HEK293 (cell line): ENCODE measurements at regions not wholly inside any gene's neighbourhood (a gene's known extent, or its start where the extent isn't known, plus 50 kb on each side); places are given as distances from the start of the nearest gene placed in this dataset.

Source experiments
- CTCF ChIA-PET: fragments of 350-600 bp; formaldehyde crosslinking; extraction: SDS; loops from one replicate; lab custom pipeline; 2021; ENCODE audit warnings: antibody characterized with exemption; lab: Yijun Ruan, JAX
- POLR2A ChIA-PET: fragments of 300-600 bp; formaldehyde crosslinking; extraction: SDS; loops from one replicate; lab custom pipeline; 2020; ENCODE audit warnings: antibody characterized with exemption, inconsistent platforms; lab: Yijun Ruan, JAX
- H3K27ac ChIP-seq: fragments of 200-500 bp; sonication (Bioruptor generic); 2 replicates; pipeline ENCODE4 v1.5.1; 2014; ENCODE audit warnings: low read depth, low read length, control low read depth, inconsistent platforms; ENCODE audit errors: extremely low read depth
- H3K36me3 ChIP-seq, 2 experiments: fragments of 200-500 bp in 1 of 2; sonication (Bioruptor generic) in 1 of 2; 1 replicate in 1 of 2; 2 replicates in 1 of 2; pipeline ENCODE4 v1.5.1; 2014 to 2017; ENCODE audit warnings: inconsistent platforms in 2 of 2, low read length in 2 of 2; ENCODE audit not compliant: control insufficient read depth in 2 of 2, insufficient read depth in 1 of 2
- H3K4me1 ChIP-seq: fragments of 200-500 bp; sonication (Bioruptor generic); 2 replicates; pipeline ENCODE4 v1.5.1; 2014; ENCODE audit warnings: mild to moderate bottlenecking, low read length, inconsistent platforms; ENCODE audit not compliant: control insufficient read depth, insufficient read depth
- H3K4me3 ChIP-seq: 2 replicates; pipeline ENCODE4 v1.5.1; 2011; ENCODE audit warnings: low read depth, mild to moderate bottlenecking, control low read depth, low read length, moderate library complexity
- H3K9me3 ChIP-seq: fragments of 200-500 bp; sonication (Bioruptor generic); 2 replicates; pipeline ENCODE4 v1.5.1; 2014; ENCODE audit warnings: low read depth, low read length, inconsistent platforms; ENCODE audit not compliant: control insufficient read depth, insufficient read depth
- KLF10 ChIP-seq: fragments of 450-650 bp; IDR thresholded peaks from 2 replicates; pipeline ENCODE4 v1.5.1; 2018; ENCODE audit warnings: missing biosample characterization, mild to moderate bottlenecking, missing genetic modification characterization
- KLF9 ChIP-seq: fragments of 450-650 bp; formaldehyde crosslinking; IDR thresholded peaks from 2 replicates; pipeline ENCODE4 v1.5.1; 2016; ENCODE audit warnings: missing biosample characterization, missing genetic modification characterization, low read depth
- PRDM6 ChIP-seq: fragments of 450-650 bp; formaldehyde crosslinking; IDR thresholded peaks from 2 replicates; pipeline ENCODE4 v1.5.1; 2017; ENCODE audit warnings: missing biosample characterization, missing genetic modification characterization
- SALL2 ChIP-seq: fragments of 450-650 bp; formaldehyde crosslinking; IDR thresholded peaks from 2 replicates; pipeline ENCODE4 v1.5.0; 2017; ENCODE audit warnings: missing biosample characterization, mild to moderate bottlenecking, missing genetic modification characterization, borderline replicate concordance
- ZBTB21 ChIP-seq: fragments of 450-650 bp; formaldehyde crosslinking; IDR thresholded peaks from 2 replicates; pipeline ENCODE4 v1.5.1; 2017; ENCODE audit warnings: missing biosample characterization, missing genetic modification characterization
- ZBTB8A ChIP-seq: fragments of 450-650 bp; formaldehyde crosslinking; IDR thresholded peaks from 2 replicates; pipeline ENCODE4 v1.5.1; 2016; ENCODE audit warnings: missing biosample characterization, missing genetic modification characterization
- ZNF155 ChIP-seq: fragments of 450-650 bp; formaldehyde crosslinking; IDR thresholded peaks from 2 replicates; pipeline ENCODE4 v1.5.1; 2016; ENCODE audit warnings: missing biosample characterization, missing genetic modification characterization
- ZNF266 ChIP-seq: fragments of 450-650 bp; formaldehyde crosslinking; IDR thresholded peaks from 2 replicates; pipeline ENCODE4 v1.5.1; 2016; ENCODE audit warnings: missing biosample characterization, missing genetic modification characterization, low read depth
- ZNF449 ChIP-seq: fragments of 450-650 bp; formaldehyde crosslinking; IDR thresholded peaks from 2 replicates; pipeline ENCODE4 v1.5.1; 2017; ENCODE audit warnings: missing biosample characterization, mild to moderate bottlenecking, missing genetic modification characterization, moderate library complexity
- ZNF473 ChIP-seq: fragments of 450-650 bp; formaldehyde crosslinking; IDR thresholded peaks from 2 replicates; pipeline ENCODE4 v1.5.1; 2017; ENCODE audit warnings: missing biosample characterization, missing genetic modification characterization
- ZNF521 ChIP-seq: fragments of 450-650 bp; formaldehyde crosslinking; IDR thresholded peaks from 2 replicates; pipeline ENCODE4 v1.5.1; 2017; ENCODE audit warnings: missing biosample characterization, mild to moderate bottlenecking, missing genetic modification characterization
- ZNF600 ChIP-seq: fragments of 450-650 bp; formaldehyde crosslinking; IDR thresholded peaks from 2 replicates; pipeline ENCODE4 v1.5.1; 2016; ENCODE audit warnings: missing biosample characterization, missing genetic modification characterization
- ZNF654 ChIP-seq: fragments of 450-650 bp; formaldehyde crosslinking; IDR thresholded peaks from 2 replicates; pipeline ENCODE4 v1.5.1; 2016; ENCODE audit warnings: low read depth, missing biosample characterization, missing genetic modification characterization
- ZNF658 ChIP-seq: fragments of 450-650 bp; formaldehyde crosslinking; IDR thresholded peaks from 2 replicates; pipeline ENCODE4; 2016; ENCODE audit warnings: missing biosample characterization, missing genetic modification characterization
- ZNF677 ChIP-seq: fragments of 450-650 bp; IDR thresholded peaks from 2 replicates; pipeline ENCODE4 v1.5.0; 2018; ENCODE audit warnings: missing biosample characterization, mild to moderate bottlenecking, missing genetic modification characterization, moderate library complexity
- ZNF747 ChIP-seq: fragments of 450-650 bp; formaldehyde crosslinking; IDR thresholded peaks from 2 replicates; pipeline ENCODE4 v1.5.1; 2016; ENCODE audit warnings: missing biosample characterization, missing genetic modification characterization
- ZSCAN30 ChIP-seq: fragments of 450-650 bp; IDR thresholded peaks from 2 replicates; pipeline ENCODE4 v1.5.1; 2018; ENCODE audit warnings: missing biosample characterization, mild to moderate bottlenecking, missing genetic modification characterization, moderate library complexity
- TF ChIP-seq, protein P1 (sequence below): fragments of 450-650 bp; IDR thresholded peaks from 2 replicates; pipeline ENCODE4 v1.5.1; 2018; ENCODE audit warnings: missing biosample characterization, mild to moderate bottlenecking, missing genetic modification characterization
- TF ChIP-seq, protein P2 (sequence below): fragments of 450-650 bp; formaldehyde crosslinking; IDR thresholded peaks from 2 replicates; pipeline ENCODE4; 2016; ENCODE audit warnings: missing biosample characterization, missing genetic modification characterization

DNA sequence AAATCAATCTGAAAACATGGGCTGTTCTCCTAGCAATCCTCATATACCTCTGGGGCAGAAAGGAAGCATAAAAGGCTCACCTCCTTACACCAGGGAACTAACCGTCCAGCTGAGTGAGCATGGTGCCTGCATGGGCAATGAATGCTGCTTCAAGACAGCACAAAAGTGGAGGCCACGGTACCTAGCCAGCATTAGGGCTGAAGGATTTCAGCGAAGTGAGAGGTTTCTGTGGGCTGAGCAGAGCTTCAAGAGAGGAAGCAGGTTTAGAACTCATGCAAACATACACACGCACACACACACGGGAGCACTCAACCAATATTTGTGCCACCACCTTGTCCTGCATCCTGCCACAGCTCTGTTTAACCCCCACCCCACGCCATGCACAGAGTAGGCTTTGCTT, 838.5 kb upstream of the TMEM132C start:
- TF ChIP-seq ZSCAN30: no peak
- H3K4me1 ChIP-seq: no peaks in the 10 kb centered on the region
- no peak overlapping the region for H3K27ac ChIP-seq
- ChIA-PET POLR2A (no interaction called here), CTCF (no interaction called here)
- no peak overlapping the region for H3K4me3 ChIP-seq
- H3K36me3 ChIP-seq: no peaks in the 10 kb centered on the region
- no peaks in the 10 kb centered on the region for H3K9me3 ChIP-seq

DNA sequence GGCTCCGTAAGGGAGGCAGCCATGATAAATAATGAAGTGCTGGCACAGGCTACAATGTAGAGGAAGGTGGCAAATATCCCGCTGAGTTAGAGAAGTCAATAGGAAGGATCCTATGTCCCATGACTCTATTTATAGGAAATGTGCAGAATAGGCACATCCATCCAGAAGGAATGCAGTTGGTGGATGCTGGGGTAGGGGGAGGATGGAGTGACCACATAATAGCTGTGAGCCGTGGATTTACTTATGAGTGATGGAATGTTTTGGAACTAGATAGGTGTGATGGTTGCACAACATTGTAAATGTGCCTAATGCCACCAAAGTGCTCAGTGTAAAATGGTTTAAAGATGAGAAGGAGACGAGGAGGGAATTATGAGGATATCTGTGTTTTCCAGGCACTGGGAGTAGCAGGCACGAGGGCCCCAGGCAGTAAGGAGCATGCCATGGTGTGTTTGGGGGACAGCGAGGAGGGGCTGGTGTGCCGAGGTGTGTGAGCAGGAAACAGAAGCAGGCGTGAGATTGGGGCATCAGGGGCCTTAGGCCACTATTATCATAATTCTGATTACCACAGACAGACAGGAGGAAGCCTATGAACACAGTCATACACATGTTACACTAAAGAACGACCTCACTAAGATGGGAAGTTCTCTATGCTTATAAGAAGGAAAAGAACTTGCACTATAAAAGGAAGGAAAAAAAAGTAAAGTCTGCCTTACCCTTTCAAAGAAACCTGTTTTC, 837.3 kb upstream of the TMEM132C start:
- no peak for TF ChIP-seq KLF10
- TF ChIP-seq ZNF473 (tag by site-specific recombination): no peak
- no peak for TF ChIP-seq ZNF449 (tag by site-specific recombination)
- no peak for TF ChIP-seq ZBTB8A (tag by site-specific recombination)
- TF ChIP-seq PRDM6 (tag by site-specific recombination): no peak
- TF ChIP-seq SALL2 (tag by site-specific recombination): no peak
- TF ChIP-seq, protein P1, sequence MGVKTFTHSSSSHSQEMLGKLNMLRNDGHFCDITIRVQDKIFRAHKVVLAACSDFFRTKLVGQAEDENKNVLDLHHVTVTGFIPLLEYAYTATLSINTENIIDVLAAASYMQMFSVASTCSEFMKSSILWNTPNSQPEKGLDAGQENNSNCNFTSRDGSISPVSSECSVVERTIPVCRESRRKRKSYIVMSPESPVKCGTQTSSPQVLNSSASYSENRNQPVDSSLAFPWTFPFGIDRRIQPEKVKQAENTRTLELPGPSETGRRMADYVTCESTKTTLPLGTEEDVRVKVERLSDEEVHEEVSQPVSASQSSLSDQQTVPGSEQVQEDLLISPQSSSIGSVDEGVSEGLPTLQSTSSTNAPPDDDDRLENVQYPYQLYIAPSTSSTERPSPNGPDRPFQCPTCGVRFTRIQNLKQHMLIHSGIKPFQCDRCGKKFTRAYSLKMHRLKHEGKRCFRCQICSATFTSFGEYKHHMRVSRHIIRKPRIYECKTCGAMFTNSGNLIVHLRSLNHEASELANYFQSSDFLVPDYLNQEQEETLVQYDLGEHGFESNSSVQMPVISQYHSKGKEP (tag by site-specific recombination): no peak
- TF ChIP-seq ZNF654 (tag by site-specific recombination): no peak
- no peak for TF ChIP-seq KLF9 (tag by site-specific recombination)
- TF ChIP-seq ZNF677 (tag by site-specific recombination): no peak
- no peak for TF ChIP-seq ZNF521 (tag by site-specific recombination)
- TF ChIP-seq, protein P2, sequence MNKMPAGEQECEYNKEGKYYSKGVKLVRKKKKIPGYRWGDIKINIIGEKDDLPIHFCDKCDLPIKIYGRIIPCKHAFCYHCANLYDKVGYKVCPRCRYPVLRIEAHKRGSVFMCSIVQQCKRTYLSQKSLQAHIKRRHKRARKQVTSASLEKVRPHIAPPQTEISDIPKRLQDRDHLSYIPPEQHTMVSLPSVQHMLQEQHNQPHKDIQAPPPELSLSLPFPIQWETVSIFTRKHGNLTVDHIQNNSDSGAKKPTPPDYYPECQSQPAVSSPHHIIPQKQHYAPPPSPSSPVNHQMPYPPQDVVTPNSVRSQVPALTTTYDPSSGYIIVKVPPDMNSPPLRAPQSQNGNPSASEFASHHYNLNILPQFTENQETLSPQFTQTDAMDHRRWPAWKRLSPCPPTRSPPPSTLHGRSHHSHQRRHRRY (tag by site-specific recombination): no peak
- no peak for TF ChIP-seq ZBTB21 (tag by site-specific recombination)
- no peak for TF ChIP-seq ZNF658
- no peak for TF ChIP-seq ZNF600 (tag by site-specific recombination)
- CTCF ChIA-PET: no interaction called here

DNA sequence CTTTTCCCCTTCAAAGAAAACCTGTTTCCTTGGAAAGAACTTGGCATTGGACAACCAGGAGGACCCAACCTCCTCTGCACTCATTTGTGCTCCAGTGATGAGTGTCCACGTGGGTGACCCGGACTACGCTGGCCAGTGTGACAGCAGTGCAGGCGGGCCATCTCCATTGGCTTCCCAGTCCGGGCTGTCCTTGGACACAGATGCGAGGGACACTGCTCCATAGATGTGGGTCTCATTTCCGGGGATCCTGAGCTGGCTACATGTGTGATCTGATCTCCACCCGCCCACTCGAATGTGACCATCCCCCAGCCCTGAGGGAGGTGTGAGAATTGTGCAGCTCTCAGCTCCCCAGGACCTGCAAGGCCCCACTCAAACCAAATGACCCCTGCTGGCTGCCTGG, 836.6 kb upstream of the TMEM132C start:
- H3K4me1 ChIP-seq: no peaks in the 10 kb centered on the region
- CTCF ChIA-PET: no interaction called here
- no peaks in the 10 kb centered on the region for H3K9me3 ChIP-seq

More for the DNA sequence above, 837.3 kb upstream of the TMEM132C start:
- Histone ChIP-seq H3K4me1 (no peaks in the 10 kb centered on the region), H3K4me3 (no peak overlapping the region), H3K36me3 (no peaks in the 10 kb centered on the region), H3K27ac (no peak overlapping the region), H3K9me3 (no peaks in the 10 kb centered on the region)
- POLR2A ChIA-PET: no interaction called here

More for the DNA sequence above, 836.6 kb upstream of the TMEM132C start:
- POLR2A ChIA-PET: no interaction called here
- Histone ChIP-seq H3K36me3 (no peaks in the 10 kb centered on the region), H3K4me3 (no peak overlapping the region), H3K27ac (no peak overlapping the region)
- TF ChIP-seq ZNF266: no peak
- no peak for TF ChIP-seq ZBTB21 (tag by site-specific recombination)
- TF ChIP-seq ZNF155 (tag by site-specific recombination): no peak
- no peak for TF ChIP-seq ZNF747 (tag by site-specific recombination)
